ENCODE measurements at regions not wholly inside any gene's neighbourhood (a gene's known extent, or its start where the extent isn't known, plus 50 kb on each side); places are given as distances from the start of the nearest gene placed in this dataset.
A peak's percentile ranks its signal among the peaks of the same experiment; 100 is the strongest.

DNA sequence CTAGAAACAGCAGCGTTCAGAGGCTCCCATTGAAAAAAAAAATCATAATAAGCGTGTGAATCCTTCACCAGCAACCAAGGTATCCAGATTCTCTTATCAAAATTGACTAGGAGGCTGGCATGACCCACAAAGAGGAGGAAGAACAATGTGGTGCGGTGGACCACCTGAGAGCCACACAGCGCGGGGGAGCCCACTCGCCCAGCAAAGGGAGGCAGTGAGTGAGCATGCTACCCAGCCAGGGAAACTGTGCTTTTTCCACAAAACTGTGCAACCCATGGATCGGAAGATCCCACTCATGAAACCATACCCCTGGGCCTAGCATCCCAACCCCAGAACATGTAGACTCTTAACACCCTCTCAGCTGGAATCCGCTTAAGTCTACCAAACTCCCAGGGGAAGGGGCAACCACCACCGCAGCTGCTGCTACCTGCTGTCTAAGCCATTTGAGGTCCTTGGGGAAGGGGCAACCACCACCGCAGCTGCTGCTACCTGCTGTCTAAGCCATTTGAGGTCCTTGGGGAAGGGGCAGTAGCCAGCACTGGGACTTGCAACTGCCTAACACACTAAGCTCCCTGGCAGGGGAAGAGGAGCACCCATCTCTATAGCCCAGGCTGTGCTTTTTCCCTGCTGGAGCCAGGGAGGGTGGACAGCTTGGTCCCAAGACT, 102.8 kb upstream of the CLDN18 start:
- Histone ChIP-seq H3K9me3 (no peaks in the 10 kb centered on the region; the same call in 1 of the 2 replicates), H3K27me3 (no peaks in the 10 kb centered on the region), H3K27ac (no peak overlapping the region), H4K20me1 (no peaks in the 10 kb centered on the region), H3K9ac (no peak overlapping the region), H3K4me2 (peak overlapping the region; percentile 48), H3K4me3 (no peak overlapping the region), H3K36me3 (no peaks in the 10 kb centered on the region), H3K4me1 (peaks cover 10% of the 10 kb centered on the region)
- no peak for TF ChIP-seq Cebpa-rat (IDR thresholded peaks at IDR 0.05)

DNA sequence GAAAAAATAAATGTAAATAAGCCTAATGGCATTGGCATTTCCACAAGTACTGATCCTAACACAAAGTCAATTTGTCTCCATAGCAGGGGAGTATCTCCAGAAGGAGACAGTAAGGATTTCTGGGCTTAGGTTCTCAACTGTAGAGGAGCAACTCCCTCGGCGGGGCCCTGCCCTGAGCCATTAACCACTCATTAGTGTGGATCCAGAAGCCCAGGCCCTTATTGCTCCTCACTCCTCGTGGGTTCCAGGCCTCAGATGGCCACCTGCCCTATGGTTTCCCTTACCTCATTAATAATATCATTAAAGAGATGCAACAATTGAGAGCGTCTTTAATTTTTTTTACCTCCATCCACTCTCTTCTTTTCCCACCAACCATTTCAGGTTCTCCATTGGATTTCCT, 85.3 kb upstream of the CLDN18 start:
- no peaks in the 10 kb centered on the region for H3K4me1 ChIP-seq
- no peaks in the 10 kb centered on the region for H4K20me1 ChIP-seq
- H3K4me3 ChIP-seq = no peak overlapping the region
- no peak overlapping the region for H3K9ac ChIP-seq
- no peaks in the 10 kb centered on the region for H3K36me3 ChIP-seq
- no peaks in the 10 kb centered on the region for H3K27me3 ChIP-seq
- no peak for TF ChIP-seq Cebpa-rat (IDR thresholded peaks at IDR 0.05)
- no peaks in the 10 kb centered on the region for H3K9me3 ChIP-seq
- H3K4me2 ChIP-seq = no peak overlapping the region
- H3K27ac ChIP-seq = no peak overlapping the region

DNA sequence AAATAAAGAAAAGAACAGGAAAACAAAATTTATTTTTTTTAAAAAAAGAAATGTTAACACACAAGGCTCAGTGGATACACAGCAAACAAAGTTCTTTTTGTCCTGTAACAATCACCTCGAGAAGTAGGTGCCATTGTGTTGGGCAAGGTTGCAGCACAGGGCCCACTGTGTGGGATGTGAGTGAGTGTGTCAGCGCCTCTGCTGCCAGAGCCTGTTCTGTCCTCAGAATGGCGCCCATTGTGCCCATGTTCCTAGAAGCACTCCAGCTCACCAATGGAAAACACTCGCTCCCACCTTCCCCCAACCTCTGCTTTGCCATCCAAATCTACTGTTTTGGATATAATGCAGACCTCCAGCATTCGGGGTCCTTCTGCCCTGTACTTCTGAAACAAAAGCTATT, 84.9 kb upstream of the CLDN18 start:
- no peaks in the 10 kb centered on the region for H3K9me3 ChIP-seq

DNA sequence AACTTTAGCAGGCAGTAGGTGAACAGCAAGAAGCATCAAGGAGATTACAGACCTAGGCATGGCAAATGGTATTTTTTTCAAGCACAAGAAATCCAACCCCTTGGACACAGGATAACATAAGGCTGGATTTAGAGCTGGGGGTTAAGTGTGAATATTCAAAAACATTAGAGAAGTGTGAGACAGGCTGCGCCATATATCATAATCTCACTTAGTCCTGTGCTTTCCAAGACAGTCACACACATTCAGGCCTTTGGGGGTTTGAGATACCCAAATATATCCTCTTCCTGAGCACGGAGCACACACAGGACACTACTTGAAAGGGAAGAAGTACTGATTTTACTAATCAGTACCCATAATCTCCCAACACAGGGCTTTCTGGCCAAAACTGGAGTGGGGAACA, 83.0 kb upstream of the CLDN18 start:
- no peak overlapping the region for H3K4me2 ChIP-seq
- TF ChIP-seq Cebpa-rat (IDR thresholded peaks at IDR 0.05) = no peak

More for the DNA sequence above, 84.9 kb upstream of the CLDN18 start:
- H3K4me3 ChIP-seq = no peak overlapping the region
- no peak overlapping the region for H3K4me2 ChIP-seq
- no peak for TF ChIP-seq Cebpa-rat (IDR thresholded peaks at IDR 0.05)
- no peaks in the 10 kb centered on the region for H3K4me1 ChIP-seq
- no peak overlapping the region for H3K9ac ChIP-seq
- no peaks in the 10 kb centered on the region for H3K36me3 ChIP-seq
- H3K27ac ChIP-seq = no peak overlapping the region
- H3K27me3 ChIP-seq = no peaks in the 10 kb centered on the region
- no peaks in the 10 kb centered on the region for H4K20me1 ChIP-seq

DNA sequence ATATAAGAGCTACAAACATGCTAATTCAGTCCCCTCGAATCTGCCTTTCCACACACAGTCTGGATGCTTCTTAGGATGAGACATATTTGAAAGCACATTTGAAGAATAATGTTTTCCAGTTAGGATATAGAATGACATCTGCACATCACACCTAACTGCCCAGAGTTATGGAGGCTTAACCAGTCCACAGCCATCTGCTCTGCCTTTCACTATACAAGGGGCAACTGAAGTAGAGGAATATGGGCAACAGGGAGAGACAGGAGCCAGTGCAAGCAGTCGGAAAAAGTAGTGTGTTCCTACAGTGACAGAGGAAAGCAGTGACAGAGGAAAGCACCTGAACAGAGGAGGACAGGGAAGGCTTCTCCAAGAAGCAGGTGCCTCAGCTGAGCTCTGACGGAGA, 79.0 kb upstream of the CLDN18 start:
- H3K9me3 ChIP-seq = no peaks in the 10 kb centered on the region
- H3K36me3 ChIP-seq = no peaks in the 10 kb centered on the region
- TF ChIP-seq Cebpa-rat (IDR thresholded peaks at IDR 0.05) = no peak
- H3K4me2 ChIP-seq = no peak overlapping the region
- H3K4me1 ChIP-seq = no peaks in the 10 kb centered on the region
- no peaks in the 10 kb centered on the region for H4K20me1 ChIP-seq
- H3K9ac ChIP-seq = no peak overlapping the region
- H3K4me3 ChIP-seq = no peak overlapping the region
- no peaks in the 10 kb centered on the region for H3K27me3 ChIP-seq
- H3K27ac ChIP-seq = no peak overlapping the region

More for the DNA sequence above, 83.0 kb upstream of the CLDN18 start:
- Histone ChIP-seq H3K9me3 (no peaks in the 10 kb centered on the region), H3K9ac (no peak overlapping the region), H3K4me3 (no peak overlapping the region), H3K4me1 (no peaks in the 10 kb centered on the region), H3K27me3 (no peaks in the 10 kb centered on the region), H3K36me3 (no peaks in the 10 kb centered on the region), H4K20me1 (no peaks in the 10 kb centered on the region), H3K27ac (no peak overlapping the region)

DNA sequence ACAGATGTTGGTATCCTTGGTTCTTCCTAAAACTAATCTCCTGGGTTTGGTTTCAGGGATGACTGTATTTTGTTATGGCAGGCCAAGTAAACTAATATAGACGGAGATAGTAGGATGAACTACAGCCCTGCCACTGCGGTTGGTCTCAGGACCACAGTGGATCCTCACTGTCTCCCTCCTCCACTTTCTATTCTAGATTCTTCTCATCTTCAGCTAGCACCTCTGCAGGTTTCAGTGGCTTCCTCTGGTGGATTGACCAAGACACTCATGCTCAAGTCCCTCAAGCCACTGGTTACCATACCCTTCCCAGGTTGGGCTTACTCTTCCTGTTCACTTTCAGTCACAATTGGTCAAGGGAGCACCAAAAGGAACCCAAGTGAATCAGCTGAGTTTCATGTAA, 71.1 kb upstream of the CLDN18 start:
- TF ChIP-seq Cebpa-rat (IDR thresholded peaks at IDR 0.05) = no peak

DNA sequence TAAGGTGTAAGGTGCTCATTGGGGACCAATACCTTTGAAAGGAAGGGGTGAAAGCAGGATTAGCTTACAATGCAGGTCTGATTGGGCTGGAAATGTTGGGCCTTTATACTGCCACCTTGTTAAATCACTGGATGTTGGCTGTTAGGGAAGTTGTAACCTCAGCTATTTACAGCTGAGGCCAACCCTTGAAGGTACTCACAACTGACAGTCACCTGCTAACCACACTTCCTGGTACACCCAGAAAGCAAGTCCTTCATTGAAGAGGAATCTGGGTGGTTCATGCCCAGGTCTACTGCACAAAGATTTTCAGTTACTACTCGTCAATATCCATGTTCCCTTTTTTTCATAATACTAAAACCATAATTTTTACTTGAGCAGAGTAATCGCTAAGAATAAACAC, 65.4 kb upstream of the CLDN18 start:
- TF ChIP-seq Cebpa-rat (IDR thresholded peaks at IDR 0.05) = no peak
- Histone ChIP-seq H3K4me3 (no peak overlapping the region), H3K27me3 (no peaks in the 10 kb centered on the region), H3K9ac (no peak overlapping the region), H3K4me2 (no peak overlapping the region), H3K4me1 (no peaks in the 10 kb centered on the region), H3K27ac (no peak overlapping the region), H3K9me3 (no peaks in the 10 kb centered on the region), H4K20me1 (no peaks in the 10 kb centered on the region), H3K36me3 (no peaks in the 10 kb centered on the region)

More for the DNA sequence above, 71.1 kb upstream of the CLDN18 start:
- no peaks in the 10 kb centered on the region for H3K36me3 ChIP-seq
- no peak overlapping the region for H3K4me2 ChIP-seq
- no peak overlapping the region for H3K27ac ChIP-seq
- no peaks in the 10 kb centered on the region for H4K20me1 ChIP-seq
- no peaks in the 10 kb centered on the region for H3K27me3 ChIP-seq
- H3K9me3 ChIP-seq = no peaks in the 10 kb centered on the region
- H3K4me3 ChIP-seq = no peak overlapping the region
- H3K9ac ChIP-seq = no peak overlapping the region
- H3K4me1 ChIP-seq = no peaks in the 10 kb centered on the region

DNA sequence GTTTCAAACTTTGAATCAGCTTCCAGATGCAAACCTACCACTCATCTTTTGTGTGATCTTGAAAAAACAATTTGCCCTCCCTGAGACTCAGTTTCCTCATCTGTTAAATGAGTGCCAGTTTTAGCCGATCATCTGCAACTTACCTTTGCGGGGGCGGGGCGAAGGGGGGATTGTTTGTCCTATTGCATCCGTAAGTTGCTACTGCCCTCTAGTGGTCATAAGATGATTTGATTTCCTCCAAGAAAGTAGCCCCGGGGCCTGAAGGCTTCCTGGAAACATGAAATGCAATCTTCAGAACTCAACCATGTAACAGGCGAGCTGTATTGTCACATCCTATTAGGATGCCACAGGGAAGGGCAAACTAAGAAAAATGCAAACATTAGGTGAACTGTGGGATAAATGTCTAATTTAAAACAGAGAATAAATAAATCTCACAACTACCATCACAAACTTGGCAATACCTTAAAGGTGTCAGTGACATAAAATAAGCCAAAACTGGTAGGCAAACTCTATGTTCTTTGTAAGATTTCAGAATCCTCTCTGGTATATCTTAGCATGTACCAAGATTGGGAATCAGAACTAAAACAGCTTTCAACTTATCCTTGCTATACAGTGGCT, 63.5 kb upstream of the CLDN18 start:
- no peaks in the 10 kb centered on the region for H3K36me3 ChIP-seq
- no peak overlapping the region for H3K4me2 ChIP-seq
- no peaks in the 10 kb centered on the region for H3K4me1 ChIP-seq
- no peak overlapping the region for H3K4me3 ChIP-seq
- H3K27ac ChIP-seq = no peak overlapping the region
- no peak for TF ChIP-seq Cebpa-rat (IDR thresholded peaks at IDR 0.05)
- H4K20me1 ChIP-seq = no peaks in the 10 kb centered on the region
- no peaks in the 10 kb centered on the region for H3K9me3 ChIP-seq
- no peaks in the 10 kb centered on the region for H3K27me3 ChIP-seq
- no peak overlapping the region for H3K9ac ChIP-seq

DNA sequence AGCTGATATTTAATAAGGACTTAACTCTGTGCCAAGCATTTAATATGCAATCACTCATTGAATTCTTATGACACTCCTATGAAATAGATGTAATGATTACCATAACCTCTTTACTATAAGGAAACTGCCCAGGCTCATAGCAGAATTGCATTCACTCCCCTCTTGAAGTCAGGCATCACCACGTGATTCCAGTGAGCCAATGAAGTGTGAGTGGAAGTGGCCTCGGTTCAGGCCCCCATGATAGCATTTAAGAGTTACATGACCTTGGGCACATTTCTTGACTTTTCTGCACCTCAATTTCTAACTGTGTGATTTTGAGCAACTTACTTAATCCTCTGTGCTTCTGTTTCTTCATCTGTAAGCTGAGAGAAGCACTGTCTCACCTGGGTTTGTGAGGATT, 62.8 kb upstream of the CLDN18 start:
- Histone ChIP-seq H3K36me3 (no peaks in the 10 kb centered on the region), H3K4me1 (no peaks in the 10 kb centered on the region), H3K27ac (no peak overlapping the region), H3K4me2 (no peak overlapping the region), H3K9me3 (no peaks in the 10 kb centered on the region), H3K4me3 (no peak overlapping the region), H4K20me1 (no peaks in the 10 kb centered on the region), H3K9ac (no peak overlapping the region), H3K27me3 (no peaks in the 10 kb centered on the region)
- TF ChIP-seq Cebpa-rat (IDR thresholded peaks at IDR 0.05) = no peak

DNA sequence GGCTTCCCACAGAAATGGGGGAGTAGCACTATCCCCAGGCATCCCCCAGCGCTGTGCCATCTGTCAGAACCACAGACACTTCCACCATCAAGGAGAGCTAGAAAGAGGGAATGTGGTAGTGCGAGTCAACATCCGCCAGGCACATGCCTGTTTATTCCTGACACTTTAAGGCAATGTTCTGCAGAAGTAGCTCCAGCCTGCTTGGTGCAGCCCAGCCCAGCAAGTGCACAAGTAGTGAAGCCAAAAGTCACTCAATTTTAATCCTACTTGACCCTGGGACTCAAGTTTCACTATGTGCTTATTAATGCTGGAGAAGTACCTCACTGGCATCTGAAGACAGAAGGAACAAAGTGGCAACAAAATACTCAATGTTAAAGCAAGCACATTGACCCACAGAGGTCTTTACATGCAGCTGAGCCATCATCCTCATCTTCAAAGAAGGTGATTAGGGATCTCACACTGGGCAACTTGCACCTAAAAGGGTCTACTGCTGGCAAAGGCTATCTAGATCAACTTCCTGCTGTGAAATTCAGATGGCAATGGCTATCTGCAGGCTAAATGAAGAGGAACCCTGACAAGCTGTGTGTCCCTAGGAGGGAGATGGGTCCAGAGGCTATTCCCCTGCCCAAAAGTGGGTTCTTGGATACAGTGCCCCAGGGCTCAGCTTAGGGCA, 61.4 kb upstream of the CLDN18 start:
- H3K4me1 ChIP-seq = no peaks in the 10 kb centered on the region
- no peak for TF ChIP-seq Cebpa-rat (IDR thresholded peaks at IDR 0.05)
- no peak overlapping the region for H3K4me3 ChIP-seq
- no peaks in the 10 kb centered on the region for H3K27me3 ChIP-seq
- no peaks in the 10 kb centered on the region for H3K9me3 ChIP-seq
- H3K9ac ChIP-seq = no peak overlapping the region
- H3K27ac ChIP-seq = no peak overlapping the region
- no peaks in the 10 kb centered on the region for H4K20me1 ChIP-seq
- no peaks in the 10 kb centered on the region for H3K36me3 ChIP-seq
- H3K4me2 ChIP-seq = no peak overlapping the region

Data from BLaER1 (cell line).